Mammary epithelial cell (primary cell): ENCODE measurements at regions not wholly inside any gene's neighbourhood (a gene's known extent, or its start where the extent isn't known, plus 50 kb on each side); places are given as distances from the start of the nearest gene placed in this dataset.

Source experiments
- EZH2 ChIP-seq: IDR thresholded peaks from 2 replicates; pipeline ENCODE4 v1.6.1; 2012; ENCODE audit warnings: low read length, inconsistent platforms, borderline replicate concordance
- TF ChIP-seq, protein P1 (sequence below), 2 donors: IDR thresholded peaks in 1 of 2; conservative IDR thresholded peaks in 1 of 2; 2 replicates each; pipeline ENCODE4 v1.5.1; 2011 to 2012; ENCODE audit warnings: inconsistent platforms in 2 of 2, low read length in 2 of 2, mild to moderate bottlenecking in 2 of 2, control low read depth in 1 of 2, low read depth in 1 of 2; ENCODE audit not compliant: insufficient read depth in 1 of 2; ENCODE audit errors: extremely low read depth in 1 of 2

DNA sequence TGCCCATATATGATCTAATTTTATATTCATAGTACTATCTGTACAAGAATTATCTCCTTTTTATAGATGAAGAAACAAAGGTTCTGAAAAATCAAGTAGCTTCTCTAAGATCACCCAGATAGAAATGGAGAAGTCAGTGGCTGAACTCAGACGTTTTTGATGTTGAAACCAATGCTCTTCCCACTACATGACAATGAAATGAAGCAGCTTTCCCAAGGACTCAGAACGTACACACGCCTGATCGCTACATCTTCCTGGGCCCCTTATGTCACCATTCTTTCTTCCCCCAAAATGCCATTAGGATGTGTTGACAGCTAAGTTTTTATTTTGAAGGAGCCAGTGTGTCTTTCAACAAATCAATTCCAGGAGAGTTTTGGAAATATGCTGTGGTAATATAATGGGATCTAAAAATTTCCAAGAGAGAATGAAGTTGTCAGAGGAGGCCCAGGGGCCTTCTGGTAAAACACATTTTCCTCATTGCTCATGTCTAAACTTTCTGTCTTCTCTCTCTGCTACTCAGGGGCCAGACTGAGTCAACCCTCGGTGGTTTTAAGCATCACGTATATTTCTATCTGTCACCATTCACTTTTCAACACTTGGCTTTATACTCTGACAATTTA lies 98.1 kb upstream of the COL21A1 start:
- TF ChIP-seq, protein P1, sequence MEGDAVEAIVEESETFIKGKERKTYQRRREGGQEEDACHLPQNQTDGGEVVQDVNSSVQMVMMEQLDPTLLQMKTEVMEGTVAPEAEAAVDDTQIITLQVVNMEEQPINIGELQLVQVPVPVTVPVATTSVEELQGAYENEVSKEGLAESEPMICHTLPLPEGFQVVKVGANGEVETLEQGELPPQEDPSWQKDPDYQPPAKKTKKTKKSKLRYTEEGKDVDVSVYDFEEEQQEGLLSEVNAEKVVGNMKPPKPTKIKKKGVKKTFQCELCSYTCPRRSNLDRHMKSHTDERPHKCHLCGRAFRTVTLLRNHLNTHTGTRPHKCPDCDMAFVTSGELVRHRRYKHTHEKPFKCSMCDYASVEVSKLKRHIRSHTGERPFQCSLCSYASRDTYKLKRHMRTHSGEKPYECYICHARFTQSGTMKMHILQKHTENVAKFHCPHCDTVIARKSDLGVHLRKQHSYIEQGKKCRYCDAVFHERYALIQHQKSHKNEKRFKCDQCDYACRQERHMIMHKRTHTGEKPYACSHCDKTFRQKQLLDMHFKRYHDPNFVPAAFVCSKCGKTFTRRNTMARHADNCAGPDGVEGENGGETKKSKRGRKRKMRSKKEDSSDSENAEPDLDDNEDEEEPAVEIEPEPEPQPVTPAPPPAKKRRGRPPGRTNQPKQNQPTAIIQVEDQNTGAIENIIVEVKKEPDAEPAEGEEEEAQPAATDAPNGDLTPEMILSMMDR (conservative IDR thresholded peaks at IDR 0.05 in 1 of 2, IDR thresholded peaks at IDR 0.05 in 1 of 2; ENCODE audit: extremely low read depth in 1 of 2, insufficient read depth in 1 of 2, low read depth in 1 of 2, low read length in 2 of 2) = no peak
- no peak for TF ChIP-seq EZH2
